ENCODE measurements at regions not wholly inside any gene's neighbourhood (a gene's known extent, or its start where the extent isn't known, plus 50 kb on each side); places are given as distances from the start of the nearest gene placed in this dataset.
"Not testable (repeated sequence)": the region's sequence is repeated elsewhere in the genome, so short reads cannot be mapped to it uniquely, and the experiment has no call there.

DNA sequence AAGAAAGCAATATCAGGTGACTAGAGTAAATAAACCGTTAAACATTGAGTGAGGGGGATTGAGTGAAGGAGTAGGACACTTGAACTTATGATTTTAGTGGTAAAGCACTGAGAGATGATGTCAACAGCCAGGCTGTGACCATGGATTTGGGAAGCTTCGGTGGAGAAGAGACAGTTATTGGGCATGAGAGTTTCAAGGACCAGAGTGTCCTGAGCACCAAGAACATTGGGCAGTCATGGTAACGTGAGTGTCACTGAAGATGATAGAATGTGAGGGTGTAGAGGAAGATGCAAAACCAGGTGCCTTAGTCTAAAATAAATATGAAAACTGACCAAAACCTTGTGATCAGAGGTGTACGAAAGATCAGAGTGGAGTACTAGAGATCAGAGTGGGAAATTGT is 248.1 kb downstream of the ASXL3 start:
- H3K27me3 ChIP-seq = no peaks in the 10 kb centered on the region
- intact Hi-C loops (cut with DNase I) = no loop called here

DNA sequence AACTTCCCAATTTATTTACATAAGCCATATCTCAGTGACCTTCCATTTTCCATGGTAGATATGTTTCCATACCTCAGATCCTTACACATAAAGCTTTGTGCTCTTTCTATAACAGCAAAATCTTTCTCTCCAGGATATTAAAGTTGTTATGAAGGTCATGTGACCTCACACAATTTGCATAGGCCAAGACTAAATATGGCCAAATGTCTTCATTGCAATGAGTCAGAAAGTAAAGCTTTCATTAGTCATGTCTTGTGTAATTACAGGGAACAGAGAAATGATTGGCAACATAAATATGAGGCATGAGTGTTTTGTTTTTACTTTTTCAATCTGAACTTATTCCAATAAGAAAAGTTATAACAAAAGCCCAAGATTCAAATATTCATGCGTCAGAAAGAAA is 243.5 kb downstream of the ASXL3 start:
- no peak for ATAC-seq

More for the DNA sequence above, 248.1 kb downstream of the ASXL3 start:
- DNase-seq (no peak), ATAC-seq (no peak)
- no peak overlapping the region for H3K4me3 ChIP-seq
- H3K4me1 ChIP-seq = no peaks in the 10 kb centered on the region
- H3K9me3 ChIP-seq = no peaks in the 10 kb centered on the region
- no peaks in the 10 kb centered on the region for H3K36me3 ChIP-seq
- TF ChIP-seq, protein P1, sequence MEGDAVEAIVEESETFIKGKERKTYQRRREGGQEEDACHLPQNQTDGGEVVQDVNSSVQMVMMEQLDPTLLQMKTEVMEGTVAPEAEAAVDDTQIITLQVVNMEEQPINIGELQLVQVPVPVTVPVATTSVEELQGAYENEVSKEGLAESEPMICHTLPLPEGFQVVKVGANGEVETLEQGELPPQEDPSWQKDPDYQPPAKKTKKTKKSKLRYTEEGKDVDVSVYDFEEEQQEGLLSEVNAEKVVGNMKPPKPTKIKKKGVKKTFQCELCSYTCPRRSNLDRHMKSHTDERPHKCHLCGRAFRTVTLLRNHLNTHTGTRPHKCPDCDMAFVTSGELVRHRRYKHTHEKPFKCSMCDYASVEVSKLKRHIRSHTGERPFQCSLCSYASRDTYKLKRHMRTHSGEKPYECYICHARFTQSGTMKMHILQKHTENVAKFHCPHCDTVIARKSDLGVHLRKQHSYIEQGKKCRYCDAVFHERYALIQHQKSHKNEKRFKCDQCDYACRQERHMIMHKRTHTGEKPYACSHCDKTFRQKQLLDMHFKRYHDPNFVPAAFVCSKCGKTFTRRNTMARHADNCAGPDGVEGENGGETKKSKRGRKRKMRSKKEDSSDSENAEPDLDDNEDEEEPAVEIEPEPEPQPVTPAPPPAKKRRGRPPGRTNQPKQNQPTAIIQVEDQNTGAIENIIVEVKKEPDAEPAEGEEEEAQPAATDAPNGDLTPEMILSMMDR (IDR thresholded peaks at IDR 0.05) = no peak
- no peak overlapping the region for H3K27ac ChIP-seq

DNA sequence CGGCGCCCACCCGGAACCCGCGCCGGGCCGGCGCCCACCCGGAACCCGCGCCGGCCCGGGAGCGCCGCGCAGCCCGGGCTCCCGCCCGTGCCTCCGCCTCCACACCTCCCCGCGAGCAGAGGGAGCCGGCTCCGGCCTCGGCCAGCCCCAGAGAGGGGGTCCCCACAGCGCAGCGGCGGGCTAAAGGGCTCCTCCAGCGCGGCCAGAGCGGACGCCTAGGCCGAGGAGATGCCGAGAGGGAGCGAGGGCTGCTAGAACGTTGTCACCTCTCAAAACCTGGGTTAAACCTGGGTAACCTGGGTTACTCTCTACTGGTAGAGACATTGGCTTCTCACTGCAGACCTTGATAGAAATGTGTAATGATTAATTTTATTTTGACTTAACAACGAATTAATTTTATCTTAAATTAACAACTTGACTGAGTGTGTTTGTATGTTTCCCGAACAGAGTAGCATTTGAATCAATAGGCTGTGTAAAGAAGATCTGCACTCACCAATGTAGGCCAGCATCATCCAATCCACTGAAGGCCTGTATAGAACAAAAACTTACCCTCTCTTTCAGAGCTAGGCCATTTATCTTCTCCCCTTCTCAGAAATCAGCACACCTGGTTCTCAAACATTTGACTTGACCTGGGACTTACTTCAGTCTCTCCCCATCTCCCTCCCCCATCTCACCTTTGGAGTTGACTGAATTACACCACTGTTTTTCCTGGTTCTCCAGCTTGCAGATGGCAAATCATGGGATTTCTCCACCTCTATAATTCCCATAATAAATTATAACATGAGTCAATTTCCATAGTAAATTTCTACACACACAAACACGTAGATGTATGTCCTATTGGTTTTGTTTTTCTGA is 242.7 kb downstream of the ASXL3 start:
- Histone ChIP-seq H3K27me3 (no peaks in the 10 kb centered on the region), H3K36me3 (no peaks in the 10 kb centered on the region), H3K9me3 (no peaks in the 10 kb centered on the region), H3K4me1 (no peaks in the 10 kb centered on the region), H3K27ac (no peak overlapping the region), H3K4me3 (no peak overlapping the region)
- intact Hi-C loops (cut with DNase I) = no loop called here
- ATAC-seq (no peak), DNase-seq (no peak)
- TF ChIP-seq, protein P1 (IDR thresholded peaks at IDR 0.05) = no peak

More for the DNA sequence above, 243.5 kb downstream of the ASXL3 start:
- TF ChIP-seq, protein P1 (IDR thresholded peaks at IDR 0.05) = no peak
- intact Hi-C loops (cut with DNase I) = no loop called here
- DNase-seq = no peak
- Histone ChIP-seq H3K36me3 (no peaks in the 10 kb centered on the region), H3K27me3 (no peaks in the 10 kb centered on the region), H3K9me3 (no peaks in the 10 kb centered on the region), H3K4me3 (no peak overlapping the region), H3K27ac (no peak overlapping the region), H3K4me1 (no peaks in the 10 kb centered on the region)

DNA sequence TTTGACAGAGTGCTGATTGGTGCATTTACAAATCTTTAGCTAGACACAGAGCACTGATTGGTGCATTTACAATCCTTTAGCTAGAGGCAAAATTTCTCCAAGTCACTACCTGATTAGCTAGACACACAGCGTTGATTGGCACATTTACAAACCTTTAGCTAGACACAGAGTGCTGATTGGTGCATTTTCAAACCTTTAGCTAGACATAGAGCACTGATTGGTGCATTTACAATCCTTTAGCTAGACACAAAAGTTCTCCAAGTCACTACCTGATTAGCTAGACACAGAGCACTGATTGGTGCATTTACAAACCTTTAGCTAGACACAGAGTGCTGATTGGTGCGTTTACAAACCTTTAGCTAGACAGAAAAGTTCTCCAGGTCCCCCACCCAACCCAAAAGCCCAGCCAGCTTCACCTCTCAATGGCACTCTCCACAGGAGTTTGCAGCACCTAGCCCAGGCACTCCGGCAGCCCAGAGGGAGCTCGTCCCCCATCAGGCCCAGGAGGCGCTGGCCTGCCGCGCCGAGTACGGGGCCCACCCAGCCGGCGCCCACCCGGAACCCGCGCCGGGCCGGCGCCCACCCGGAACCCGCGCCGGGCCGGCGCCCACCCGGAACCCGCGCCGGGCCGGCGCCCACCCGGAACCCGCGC is 241.8 kb downstream of the ASXL3 start:
- H3K27me3 ChIP-seq; H3K27ac ChIP-seq; H3K4me3 ChIP-seq; DNase-seq; H3K36me3 ChIP-seq; intact Hi-C loops (cut with DNase I); H3K4me1 ChIP-seq; H3K9me3 ChIP-seq; ATAC-seq: not testable (repeated sequence)

DNA sequence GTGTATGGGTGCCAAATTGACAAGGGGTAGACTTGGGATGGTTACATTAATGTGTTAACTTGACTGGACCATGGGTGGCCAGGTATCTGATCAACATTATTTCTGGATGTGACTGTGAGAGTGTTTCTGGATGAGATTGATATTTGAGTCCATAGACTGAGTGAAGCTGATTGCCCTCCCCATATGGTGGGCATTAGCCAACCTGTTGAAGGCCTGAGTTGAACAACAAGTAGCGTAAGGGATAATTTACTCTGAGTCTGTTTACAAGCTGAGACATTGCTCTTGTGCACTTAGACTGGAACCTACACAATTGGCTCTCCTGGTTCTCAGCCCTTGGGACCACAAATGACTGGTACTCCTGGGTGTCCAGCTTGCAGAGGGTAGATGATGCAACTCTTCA is 240.1 kb downstream of the ASXL3 start:
- ATAC-seq (no peak), DNase-seq (no peak)
- intact Hi-C loops (cut with DNase I) = no loop called here
- H3K36me3 ChIP-seq = no peaks in the 10 kb centered on the region
- H3K27ac ChIP-seq = no peak overlapping the region
- no peaks in the 10 kb centered on the region for H3K4me1 ChIP-seq
- H3K4me3 ChIP-seq = no peak overlapping the region
- no peaks in the 10 kb centered on the region for H3K9me3 ChIP-seq
- no peaks in the 10 kb centered on the region for H3K27me3 ChIP-seq
- TF ChIP-seq, protein P1 (IDR thresholded peaks at IDR 0.05) = no peak

DNA sequence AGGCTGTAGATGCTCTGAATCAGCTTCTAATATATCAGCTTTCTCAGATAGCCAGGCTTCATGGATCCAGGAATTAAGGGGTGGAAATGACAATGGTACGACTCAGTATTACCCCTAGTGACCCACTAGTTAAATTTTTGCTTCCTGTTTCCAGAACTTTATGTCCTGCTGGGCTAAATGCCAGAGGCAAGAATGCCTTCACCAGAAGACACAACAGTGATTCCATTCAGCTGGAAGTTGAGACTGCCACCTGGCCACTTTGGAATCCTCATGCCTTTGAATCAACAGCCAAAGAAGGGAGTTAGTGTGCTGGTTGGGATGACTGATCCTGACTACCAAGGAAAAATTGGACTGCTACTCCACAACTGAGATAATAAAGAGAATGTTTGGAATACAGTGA is 239.1 kb downstream of the ASXL3 start:
- H3K27ac ChIP-seq = no peak overlapping the region
- intact Hi-C loops (cut with DNase I) = no loop called here
- H3K36me3 ChIP-seq = no peaks in the 10 kb centered on the region
- TF ChIP-seq, protein P1 (IDR thresholded peaks at IDR 0.05) = no peak
- H3K4me1 ChIP-seq = no peaks in the 10 kb centered on the region
- H3K27me3 ChIP-seq = no peaks in the 10 kb centered on the region
- ATAC-seq (no peak), DNase-seq (no peak)
- H3K4me3 ChIP-seq = no peak overlapping the region
- H3K9me3 ChIP-seq = no peaks in the 10 kb centered on the region
